ENCODE measurements at regions not wholly inside any gene's neighbourhood (a gene's known extent, or its start where the extent isn't known, plus 50 kb on each side); places are given as distances from the start of the nearest gene placed in this dataset.

- WGBS, 2 donors = 85 to 93% methylated on average over 2 of the region's 2 CpGs
- H3K4me3 ChIP-seq (ENCODE audit: low read depth, poor library complexity, severe bottlenecking) = no peak overlapping the region
- TF ChIP-seq CTCF (IDR thresholded peaks at IDR 0.05) (no peak), POLR2A (IDR thresholded peaks at IDR 0.05) (no peak)
- intact Hi-C loops (cut with DNase I; ENCODE audit: low total_unique reads) = no loop called here
- no peak for DNase-seq (ENCODE audit: low spot score in 2 of 2)
Observed at GRCh38 chrX:22345884-22346283, 73.2 kb downstream of the CBLL2 start.

GRCh38 chrX:22347491-22347890, 74.8 kb downstream of the CBLL2 start:
- TF ChIP-seq POLR2A (IDR thresholded peaks at IDR 0.05) (no peak), CTCF (IDR thresholded peaks at IDR 0.05) (no peak)
- 38 to 71% methylated on average over 1 of the region's 1 CpG for WGBS, 2 donors
- H3K4me3 ChIP-seq (ENCODE audit: low read depth, poor library complexity, severe bottlenecking) = no peak overlapping the region
- no peak for DNase-seq (ENCODE audit: low spot score in 2 of 2)
- intact Hi-C loops (cut with DNase I; ENCODE audit: low total_unique reads) = no loop called here

- no peak overlapping the region for H3K4me3 ChIP-seq (ENCODE audit: low read depth, poor library complexity, severe bottlenecking)
- WGBS, 2 donors = 33 to 39% methylated on average over 2 of the region's 2 CpGs
- intact Hi-C loops (cut with DNase I; ENCODE audit: low total_unique reads) = no loop called here
- DNase-seq (ENCODE audit: low spot score in 2 of 2) = no peak
- TF ChIP-seq CTCF (IDR thresholded peaks at IDR 0.05) (no peak), POLR2A (IDR thresholded peaks at IDR 0.05) (no peak)
Observed at GRCh38 chrX:22349116-22349515, 76.4 kb downstream of the CBLL2 start.

GRCh38 chrX:22351076-22351475, 78.4 kb downstream of the CBLL2 start:
- 62 to 67% methylated on average over 3 of the region's 3 CpGs for WGBS, 2 donors
- intact Hi-C loops (cut with DNase I; ENCODE audit: low total_unique reads) = no loop called here
- H3K4me3 ChIP-seq (ENCODE audit: low read depth, poor library complexity, severe bottlenecking) = no peak overlapping the region
- DNase-seq (ENCODE audit: low spot score in 2 of 2) = no peak
- TF ChIP-seq CTCF (IDR thresholded peaks at IDR 0.05) (no peak), POLR2A (IDR thresholded peaks at IDR 0.05) (no peak)

GRCh38 chrX:22351966-22352365, 79.3 kb downstream of the CBLL2 start:
- DNase-seq (ENCODE audit: low spot score in 2 of 2) = no peak
- H3K4me3 ChIP-seq (ENCODE audit: low read depth, poor library complexity, severe bottlenecking) = no peak overlapping the region
- intact Hi-C loops (cut with DNase I; ENCODE audit: low total_unique reads) = no loop called here
- TF ChIP-seq POLR2A (IDR thresholded peaks at IDR 0.05) (no peak), CTCF (IDR thresholded peaks at IDR 0.05) (no peak)
- WGBS, 2 donors = 75 to 77% methylated on average over 4 of the region's 4 CpGs

GRCh38 chrX:22357621-22358020, 84.9 kb downstream of the CBLL2 start:
- H3K4me3 ChIP-seq (ENCODE audit: low read depth, poor library complexity, severe bottlenecking) = no peak overlapping the region
- WGBS, 2 donors = 90 to 100% methylated on average over 2 of the region's 2 CpGs
- intact Hi-C loops (cut with DNase I; ENCODE audit: low total_unique reads) = no loop called here

More at GRCh38 chrX:22357621-22358020, 84.9 kb downstream of the CBLL2 start:
- DNase-seq (ENCODE audit: low spot score in 2 of 2) = no peak
- TF ChIP-seq CTCF (IDR thresholded peaks at IDR 0.05) = no peak
- TF ChIP-seq POLR2A (IDR thresholded peaks at IDR 0.05) = no peak

Data from lower leg skin (tissue), 4 donors.